Stimulated activated CD8-positive, alpha-beta memory T cell treated with anti-CD3 and anti-CD28 coated beads, Interleukin-4, amount 100 ng/mL, for 24 hours (primary cell): ENCODE measurements at regions not wholly inside any gene's neighbourhood (a gene's known extent, or its start where the extent isn't known, plus 50 kb on each side); places are given as distances from the start of the nearest gene placed in this dataset.
"Not testable (repeated sequence)": the region's sequence is repeated elsewhere in the genome, so short reads cannot be mapped to it uniquely, and the experiment has no call there.

ENCODE experiments used
- DNase-seq: peaks from one replicate; pipeline ENCODE4 v3.0.0-alpha.2; 2020; ENCODE audit warnings: low read depth

DNA sequence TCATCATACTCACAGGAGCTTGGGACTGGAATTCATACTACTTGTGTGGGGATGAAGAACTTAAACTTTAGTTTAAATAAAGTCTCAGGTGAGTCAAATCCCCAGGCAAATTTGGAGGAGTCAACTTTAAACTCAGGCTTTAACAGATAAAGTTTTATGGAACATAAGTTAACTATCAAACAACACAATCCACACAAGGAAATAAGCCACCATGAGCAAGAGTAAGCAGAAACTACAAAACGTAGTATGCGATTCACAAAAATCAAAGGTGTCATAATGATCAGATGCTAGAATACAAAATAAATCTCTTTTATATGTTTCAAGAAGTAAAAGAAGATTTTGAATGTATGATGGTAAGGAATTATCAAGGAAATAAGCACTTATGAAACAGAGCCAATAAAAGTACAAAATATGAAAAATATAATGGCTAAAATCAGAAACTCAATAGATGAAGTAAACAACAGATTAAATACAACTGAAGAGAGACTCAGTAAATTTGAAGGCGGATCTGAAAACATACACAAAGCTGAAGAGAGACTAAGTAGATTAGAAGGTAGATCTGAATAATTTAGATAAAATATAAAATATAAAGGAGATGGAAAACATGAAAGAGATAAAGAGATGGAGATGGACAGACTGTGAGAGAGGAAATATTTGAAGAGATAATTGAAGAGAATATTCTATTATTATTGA, 97.5 kb upstream of the TWIST2 start:
- DNase-seq = no peak

- DNase-seq = no peak
These were observed 93.6 kb upstream of the TWIST2 start for GRCh38 chr2:238754259-238754658.

- no peak for DNase-seq
These were observed 86.0 kb upstream of the TWIST2 start for GRCh38 chr2:238761868-238762267.

DNA sequence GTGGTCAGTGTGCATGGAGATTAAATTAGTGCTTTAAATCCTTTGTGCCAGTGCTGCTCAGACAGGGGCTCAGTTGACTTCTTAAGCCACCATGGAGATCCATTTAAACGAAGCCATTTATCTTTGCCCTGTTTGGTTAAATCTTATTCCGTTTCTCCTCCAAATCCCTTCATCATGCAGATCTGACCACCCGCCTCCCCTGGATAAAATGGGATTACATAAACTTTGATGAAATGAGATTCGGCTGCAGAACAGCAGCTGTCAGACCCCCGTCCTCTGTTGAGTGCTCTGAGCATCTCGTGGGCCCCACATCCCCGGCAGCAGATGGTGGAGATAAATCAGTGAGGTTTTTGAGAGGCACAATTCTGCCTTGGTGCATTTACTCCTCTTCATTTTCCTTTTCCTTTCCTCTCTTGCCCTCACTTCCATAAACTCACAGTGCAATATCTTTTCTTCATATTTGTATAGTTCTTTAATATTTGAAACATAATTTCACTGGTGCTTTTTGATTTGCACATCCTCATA, 84.4 kb upstream of the TWIST2 start:
- no peak for DNase-seq

DNA sequence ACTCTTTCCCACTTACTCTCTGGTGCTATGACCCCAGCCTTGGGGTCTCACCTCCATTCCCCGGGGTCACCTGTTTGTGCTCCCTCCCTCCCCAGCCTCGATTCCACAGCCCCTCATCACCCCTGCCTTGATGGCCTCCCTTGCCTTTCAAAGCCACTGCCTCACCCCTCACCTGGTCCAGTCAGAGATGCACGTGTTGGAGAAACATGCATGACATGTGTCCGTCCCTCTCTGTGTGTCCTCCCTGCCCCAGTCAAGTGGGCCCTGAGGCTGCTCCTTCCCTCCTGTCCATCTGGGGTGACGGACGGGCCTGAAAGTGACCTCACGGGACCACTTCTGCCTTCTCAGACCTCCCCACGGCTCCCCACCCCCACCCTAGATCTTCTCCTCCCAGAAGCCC, 82.3 kb upstream of the TWIST2 start:
- no peak for DNase-seq

- no peak for DNase-seq
These were observed 76.7 kb upstream of the TWIST2 start for GRCh38 chr2:238771218-238771617.

DNA sequence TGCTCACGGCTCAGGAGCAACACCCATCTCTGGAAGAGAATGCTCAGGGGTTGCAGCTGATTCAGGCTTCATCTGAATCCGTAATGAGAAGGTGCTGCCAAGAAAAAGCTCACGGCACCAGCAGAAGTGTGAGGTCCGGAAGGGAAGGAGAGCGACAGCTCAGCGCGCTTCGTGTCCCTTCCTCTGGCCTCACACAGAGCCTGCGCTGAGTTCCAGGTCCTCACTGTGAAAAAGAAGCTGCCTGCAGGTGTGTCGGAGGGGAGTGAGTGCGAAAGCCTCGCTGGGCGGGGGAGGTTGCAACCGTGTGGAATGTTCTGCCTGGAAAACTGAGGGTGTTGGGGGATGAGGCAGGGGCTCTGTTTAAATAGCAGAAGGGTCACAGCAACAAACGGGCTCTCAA, 76.2 kb upstream of the TWIST2 start:
- no peak for DNase-seq

- DNase-seq = no peak
These were observed 75.1 kb upstream of the TWIST2 start for GRCh38 chr2:238772635-238773297.

DNA sequence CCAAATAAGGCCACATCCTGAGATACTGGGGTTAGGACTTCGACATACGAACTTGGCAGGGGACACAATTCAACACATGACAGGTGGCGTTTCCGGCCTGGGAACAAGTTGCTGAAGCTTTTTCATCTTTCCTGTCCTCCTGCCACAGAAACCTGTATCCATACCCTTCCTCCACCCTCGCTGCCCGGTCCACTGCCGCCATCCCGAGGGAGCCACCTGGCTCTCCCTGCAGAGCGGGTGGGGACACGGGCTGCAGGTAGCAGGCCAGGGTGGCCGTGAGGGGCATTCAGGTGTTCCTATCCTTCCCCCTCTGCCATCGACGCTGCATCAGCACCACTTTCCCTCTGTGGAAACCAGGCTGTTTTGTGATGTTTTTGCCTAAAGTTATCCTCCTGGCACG, 74.4 kb upstream of the TWIST2 start:
- no peak for DNase-seq

DNA sequence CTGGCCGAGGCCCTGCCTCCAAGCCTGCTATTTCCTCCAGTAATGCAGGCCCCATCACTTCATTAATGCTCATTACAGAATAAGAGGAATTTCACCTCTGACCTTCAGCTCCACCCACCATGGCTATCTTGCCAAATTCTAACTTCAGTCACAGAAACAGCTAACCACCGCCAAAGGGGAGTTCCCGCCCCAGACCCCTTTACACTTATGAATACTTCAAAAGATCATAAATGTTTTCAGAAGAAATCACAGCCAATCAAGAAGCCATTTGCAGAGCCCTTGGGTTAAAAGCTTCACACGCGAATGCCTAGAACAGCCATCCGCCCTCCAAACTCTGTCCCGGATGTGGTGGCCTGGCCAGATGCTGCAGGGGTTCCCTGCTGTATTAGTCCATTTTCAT, 73.8 kb upstream of the TWIST2 start:
- DNase-seq = no peak

DNA sequence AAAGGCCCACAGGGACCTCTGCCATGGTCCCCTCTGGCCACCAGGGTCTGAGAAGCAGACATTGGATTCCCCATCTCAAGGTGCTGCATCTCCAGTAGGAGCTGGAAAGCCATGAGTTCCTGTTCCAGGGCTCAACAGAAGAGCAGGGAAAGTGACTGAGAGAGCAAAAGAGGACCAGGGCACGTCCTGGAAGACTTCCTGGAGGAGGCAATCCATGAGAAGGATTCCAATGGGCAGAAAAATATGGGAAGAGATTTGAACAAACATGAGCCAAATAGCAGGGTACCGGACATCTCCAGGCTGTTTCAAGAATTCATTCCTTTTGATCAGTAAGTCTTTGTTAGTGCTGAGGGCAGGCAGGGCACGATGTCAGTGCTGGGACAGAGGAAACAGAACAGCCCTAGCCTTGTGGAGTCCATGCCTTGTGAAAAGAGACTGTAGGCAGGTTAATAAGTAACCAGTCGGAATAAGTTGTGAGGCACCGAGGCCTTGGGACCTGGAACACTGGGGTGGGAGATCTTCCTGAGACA, 72.8 kb upstream of the TWIST2 start:
- DNase-seq = no peak

DNA sequence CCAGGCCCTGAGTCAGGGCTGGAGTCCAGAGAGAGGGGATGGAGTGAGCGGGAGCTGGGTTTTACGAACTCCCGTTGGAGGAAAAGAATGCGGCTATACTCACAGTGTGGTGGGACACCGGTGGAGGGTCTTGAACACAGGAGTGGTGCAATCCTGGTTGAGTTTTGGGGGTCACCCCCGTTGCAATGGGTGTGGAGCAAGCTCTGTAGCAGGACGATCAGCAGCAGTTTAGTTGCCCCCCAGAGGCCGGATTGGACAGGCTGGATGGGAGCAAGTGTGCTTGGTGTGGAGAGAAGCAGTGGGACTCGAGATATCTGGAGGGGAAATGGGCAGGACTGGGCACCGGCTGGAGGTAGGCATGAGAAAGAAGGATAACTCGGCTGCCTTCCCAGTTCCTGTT, 72.3 kb upstream of the TWIST2 start:
- DNase-seq = no peak

DNA sequence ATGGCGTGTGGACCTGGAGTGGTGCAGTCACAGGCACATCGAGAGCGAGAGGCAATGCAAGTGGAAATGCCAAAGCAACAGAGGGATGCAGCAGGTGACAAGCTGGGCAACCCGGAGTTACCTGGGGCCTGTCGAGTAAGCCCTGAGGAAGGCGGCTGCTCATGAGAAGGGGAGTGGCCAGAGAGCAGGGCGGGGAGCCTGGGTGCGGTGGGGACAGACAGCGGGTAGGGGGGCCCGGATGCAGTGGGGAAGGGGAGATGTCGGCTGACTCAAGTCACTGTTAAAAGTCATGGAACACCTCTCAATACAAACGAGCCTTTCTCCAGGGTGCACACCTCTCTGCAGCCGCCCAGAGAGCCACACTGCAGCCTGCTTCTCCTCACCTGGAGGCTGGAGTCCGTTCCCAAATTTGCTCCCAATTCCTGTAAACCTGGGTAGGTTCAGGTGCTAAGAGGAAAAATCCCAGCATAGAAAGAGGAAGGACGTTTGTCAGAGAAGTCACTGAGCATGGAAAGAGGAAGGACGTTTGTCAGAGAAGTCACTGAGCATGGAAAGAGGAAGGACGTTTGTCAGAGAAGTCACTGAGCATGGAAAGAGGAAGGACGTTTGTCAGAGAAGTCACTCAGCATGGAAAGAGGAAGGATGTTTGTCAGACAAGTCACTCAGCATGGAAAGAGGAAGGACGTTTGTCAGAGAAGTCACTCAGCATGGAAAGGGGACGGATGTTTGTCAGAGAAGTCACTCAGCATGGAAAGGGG, 71.7 kb upstream of the TWIST2 start:
- DNase-seq = no peak

DNA sequence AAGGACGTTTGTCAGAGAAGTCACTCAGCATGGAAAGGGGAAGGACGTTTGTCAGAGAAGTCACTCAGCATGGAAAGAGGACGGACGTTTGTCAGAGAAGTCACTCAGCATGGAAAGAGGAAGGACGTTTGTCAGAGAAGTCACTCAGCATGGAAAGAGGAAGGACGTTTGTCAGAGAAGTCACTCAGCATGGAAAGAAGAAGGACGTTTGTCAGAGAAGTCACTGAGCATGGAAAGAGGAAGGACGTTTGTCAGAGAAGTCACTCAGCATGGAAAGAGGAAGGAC, 71.2 kb upstream of the TWIST2 start:
- DNase-seq = not testable (repeated sequence)

DNA sequence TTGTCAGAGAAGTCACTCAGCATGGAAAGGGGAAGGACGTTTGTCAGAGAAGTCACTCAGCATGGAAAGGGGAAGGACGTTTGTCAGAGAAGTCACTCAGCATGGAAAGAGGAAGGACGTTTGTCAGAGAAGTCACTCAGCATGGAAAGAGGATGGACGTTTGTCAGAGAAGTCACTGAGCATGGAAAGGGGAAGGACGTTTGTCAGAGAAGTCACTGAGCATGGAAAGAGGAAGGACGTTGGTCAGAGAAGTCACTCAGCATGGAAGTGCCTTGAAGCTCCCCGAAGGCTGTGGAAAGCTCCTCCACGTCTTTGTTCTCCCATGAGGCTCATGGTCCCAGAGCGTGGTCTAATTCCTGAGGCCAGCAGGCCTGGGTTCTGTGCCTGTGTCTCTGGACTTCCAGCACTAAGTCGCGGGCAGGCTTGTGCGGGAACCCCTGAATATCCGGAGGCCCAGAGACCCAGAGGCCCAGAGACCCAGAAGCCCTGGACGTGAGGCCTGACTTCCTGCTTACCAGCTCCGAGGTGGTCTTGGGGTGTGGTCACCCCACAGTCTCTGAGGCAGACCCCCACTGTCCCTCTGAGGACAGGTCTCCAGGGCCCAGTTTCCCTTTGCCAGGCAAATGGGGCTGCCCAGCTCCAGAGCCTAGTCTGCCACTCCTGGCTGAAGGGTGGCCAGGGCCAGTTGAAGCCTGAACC, 70.4 kb upstream of the TWIST2 start:
- DNase-seq = no peak

- peak; percentile 38 for DNase-seq
These were observed 63.0 kb upstream of the TWIST2 start for GRCh38 chr2:238784671-238785527.

DNA sequence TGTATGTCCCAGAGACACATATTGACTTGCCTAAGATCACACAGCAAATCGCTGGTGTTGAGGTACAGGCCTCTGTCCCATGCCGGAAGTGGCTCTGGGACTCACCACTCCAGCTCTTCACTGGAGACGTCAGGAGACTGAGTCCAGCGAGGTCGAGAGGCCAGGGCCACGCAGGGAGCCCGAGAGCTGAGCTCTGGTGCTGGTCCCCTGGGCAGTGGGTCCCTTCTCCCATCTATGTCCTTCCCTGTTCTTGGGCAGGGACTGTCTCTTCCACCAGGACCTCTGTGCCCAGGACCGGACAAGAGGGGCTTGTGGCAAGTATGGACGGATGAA, 62.4 kb upstream of the TWIST2 start:
- no peak for DNase-seq

GRCh38 chr2:238786379-238786778, 61.5 kb upstream of the TWIST2 start:
- no peak for DNase-seq

DNA sequence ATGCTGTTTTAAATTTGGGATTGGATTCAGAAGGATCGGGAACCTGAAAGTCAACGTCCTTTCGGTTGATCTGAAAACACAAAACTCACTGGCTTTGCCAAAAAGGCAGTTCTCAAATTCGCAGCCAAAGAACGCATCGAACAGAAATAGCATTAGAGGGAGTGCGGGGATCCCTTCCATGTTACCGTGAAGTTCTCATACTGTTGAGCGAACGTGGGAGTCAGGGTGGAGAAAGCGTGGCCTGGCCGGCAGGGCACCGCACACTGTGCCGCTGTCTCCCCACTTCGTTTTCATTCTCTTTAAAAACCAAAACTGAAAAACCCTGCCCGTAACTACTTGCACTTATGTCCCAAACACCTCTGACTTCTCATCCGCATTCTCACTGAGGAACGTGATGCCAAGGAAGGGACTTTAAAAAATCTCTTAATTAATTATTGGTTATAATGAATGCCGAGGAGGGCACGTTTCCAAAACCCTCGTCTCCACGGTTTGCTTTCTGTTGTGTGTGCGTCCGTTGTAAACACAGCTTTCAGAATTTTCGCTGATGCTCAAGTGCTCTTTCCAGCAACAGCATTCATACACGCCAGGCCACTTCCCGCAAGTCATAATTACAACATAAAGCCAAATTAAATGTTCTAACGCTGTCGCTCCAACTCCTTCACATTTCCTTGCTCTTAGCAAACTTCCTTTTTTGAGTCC, 60.9 kb upstream of the TWIST2 start:
- no peak for DNase-seq

- no peak for DNase-seq
These were observed 60.4 kb upstream of the TWIST2 start for GRCh38 chr2:238787501-238787900.

- DNase-seq = no peak
These were observed 58.5 kb upstream of the TWIST2 start for GRCh38 chr2:238789317-238789806.
